Body of pancreas (tissue), 4 donors: ENCODE measurements at regions not wholly inside any gene's neighbourhood (a gene's known extent, or its start where the extent isn't known, plus 50 kb on each side); places are given as distances from the start of the nearest gene placed in this dataset.

Experiments used
- POLR2A ChIP-seq, 3 donors: fragments of 450-650 bp; IDR thresholded peaks; one replicate each; pipeline ENCODE4 v1.6.1; 2016; ENCODE audit warnings: antibody characterized with exemption in 3 of 3, mild to moderate bottlenecking in 2 of 3
- TF ChIP-seq, protein P1 (sequence below), 7 experiments: fragments of 450-650 bp in 4 of 7; fragments of 200-600 bp in 3 of 7; sonication (generic) in 3 of 7; IDR thresholded peaks; one replicate each; pipeline ENCODE4 v1.5.1; 2016 to 2019; ENCODE audit warnings: antibody characterized with exemption in 7 of 7

DNA sequence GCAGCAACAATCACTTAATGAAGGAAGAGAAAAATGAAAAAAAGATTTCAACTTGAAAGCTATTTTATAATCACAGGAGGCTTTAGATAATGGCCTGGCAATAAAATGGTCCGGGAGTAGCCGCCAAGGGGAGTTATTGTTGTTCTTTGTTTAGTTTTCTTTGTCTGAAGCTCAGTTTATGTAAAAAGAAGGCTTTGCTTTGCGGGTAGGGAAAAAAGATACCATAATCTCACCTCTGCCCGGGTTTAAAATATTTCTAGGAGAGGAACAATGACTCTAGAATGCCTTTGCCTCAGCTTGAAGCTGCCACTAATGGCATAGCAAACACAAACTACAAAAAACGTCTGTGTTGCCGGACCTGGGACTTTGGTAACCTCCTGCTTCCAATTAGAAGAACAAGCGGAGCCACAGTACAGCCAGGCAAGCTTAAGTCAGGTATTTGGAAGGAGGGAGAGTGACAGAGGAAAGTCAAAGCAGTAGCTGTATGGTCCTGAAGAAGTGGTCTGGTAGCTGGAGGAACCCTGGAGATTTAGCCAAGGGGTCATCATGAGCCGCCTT lies 764.5 kb downstream of the TUSC7 start:
- TF ChIP-seq, protein P1, sequence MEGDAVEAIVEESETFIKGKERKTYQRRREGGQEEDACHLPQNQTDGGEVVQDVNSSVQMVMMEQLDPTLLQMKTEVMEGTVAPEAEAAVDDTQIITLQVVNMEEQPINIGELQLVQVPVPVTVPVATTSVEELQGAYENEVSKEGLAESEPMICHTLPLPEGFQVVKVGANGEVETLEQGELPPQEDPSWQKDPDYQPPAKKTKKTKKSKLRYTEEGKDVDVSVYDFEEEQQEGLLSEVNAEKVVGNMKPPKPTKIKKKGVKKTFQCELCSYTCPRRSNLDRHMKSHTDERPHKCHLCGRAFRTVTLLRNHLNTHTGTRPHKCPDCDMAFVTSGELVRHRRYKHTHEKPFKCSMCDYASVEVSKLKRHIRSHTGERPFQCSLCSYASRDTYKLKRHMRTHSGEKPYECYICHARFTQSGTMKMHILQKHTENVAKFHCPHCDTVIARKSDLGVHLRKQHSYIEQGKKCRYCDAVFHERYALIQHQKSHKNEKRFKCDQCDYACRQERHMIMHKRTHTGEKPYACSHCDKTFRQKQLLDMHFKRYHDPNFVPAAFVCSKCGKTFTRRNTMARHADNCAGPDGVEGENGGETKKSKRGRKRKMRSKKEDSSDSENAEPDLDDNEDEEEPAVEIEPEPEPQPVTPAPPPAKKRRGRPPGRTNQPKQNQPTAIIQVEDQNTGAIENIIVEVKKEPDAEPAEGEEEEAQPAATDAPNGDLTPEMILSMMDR (IDR thresholded peaks at IDR 0.05) = no peak
- TF ChIP-seq POLR2A (IDR thresholded peaks at IDR 0.05) = no peak
